Progenitor cell of endocrine pancreas (in vitro differentiated cells): ENCODE measurements at regions not wholly inside any gene's neighbourhood (a gene's known extent, or its start where the extent isn't known, plus 50 kb on each side); places are given as distances from the start of the nearest gene placed in this dataset.
A peak's percentile ranks its signal among the peaks of the same experiment; 100 is the strongest.

ENCODE experiments used
- DNase-seq: peaks from one replicate; pipeline ENCODE4 v3.0.0; 2021; ENCODE audit warnings: low spot score; ENCODE audit not compliant: unreplicated experiment
- H3K27ac Mint-ChIP-seq: 2 replicates; pipeline ENCODE4 v1.8.0; 2021; ENCODE audit warnings: mild to moderate bottlenecking, moderate library complexity, mixed read lengths
- H3K27me3 Mint-ChIP-seq: 2 replicates; pipeline ENCODE4 v1.8.0; 2021; ENCODE audit warnings: mixed read lengths
- H3K36me3 Mint-ChIP-seq: 2 replicates; pipeline ENCODE4 v1.8.0; 2022; ENCODE audit warnings: mixed read lengths; ENCODE audit not compliant: insufficient read depth
- H3K4me1 Mint-ChIP-seq: 2 replicates; pipeline ENCODE4 v1.8.0; 2021; ENCODE audit warnings: low read depth, mixed read lengths
- H3K4me3 Mint-ChIP-seq: 2 replicates; pipeline ENCODE4 v1.8.0; 2021; ENCODE audit warnings: low read depth, mild to moderate bottlenecking, moderate library complexity, mixed read lengths
- H3K9me3 Mint-ChIP-seq: 2 replicates; pipeline ENCODE4 v1.8.0; 2021; ENCODE audit warnings: low read depth, mixed read lengths
- CTCF ChIP-seq: fragments of 200-600 bp; sonication (generic); IDR thresholded peaks from one replicate; pipeline ENCODE4 v1.5.0; 2021; ENCODE audit warnings: antibody characterized with exemption, mild to moderate bottlenecking; ENCODE audit not compliant: unreplicated experiment

- no peaks in the 10 kb centered on the region for H3K9me3 Mint-ChIP-seq
- no peaks in the 10 kb centered on the region for H3K36me3 Mint-ChIP-seq
- no peaks in the 10 kb centered on the region for H3K27me3 Mint-ChIP-seq
- H3K27ac Mint-ChIP-seq: no peak overlapping the region
- peak; percentile 55 for DNase-seq
- no peak overlapping the region for H3K4me3 Mint-ChIP-seq
- TF ChIP-seq CTCF: peak; percentile 64
- peaks cover 7% of the 10 kb centered on the region for H3K4me1 Mint-ChIP-seq
Observed at GRCh38 chr2:6352906-6353515, 512.7 kb downstream of the CMPK2 start.

- Mint-ChIP-seq H3K4me3 (no peak overlapping the region), H3K36me3 (no peaks in the 10 kb centered on the region), H3K27ac (no peak overlapping the region), H3K27me3 (no peaks in the 10 kb centered on the region), H3K4me1 (peaks cover 7% of the 10 kb centered on the region), H3K9me3 (no peaks in the 10 kb centered on the region)
- no peak for TF ChIP-seq CTCF
- DNase-seq: no peak
Observed at GRCh38 chr2:6353669-6354068, 512.0 kb downstream of the CMPK2 start.

- Mint-ChIP-seq H3K27ac (no peak overlapping the region), H3K9me3 (no peaks in the 10 kb centered on the region), H3K36me3 (no peaks in the 10 kb centered on the region), H3K4me3 (no peak overlapping the region), H3K27me3 (no peaks in the 10 kb centered on the region), H3K4me1 (peaks cover 7% of the 10 kb centered on the region)
- no peak for TF ChIP-seq CTCF
- DNase-seq: no peak
Observed at GRCh38 chr2:6354546-6354945, 511.2 kb downstream of the CMPK2 start.

GRCh38 chr2:6355886-6356761, 509.6 kb downstream of the CMPK2 start:
- no peak overlapping the region for H3K4me3 Mint-ChIP-seq
- no peaks in the 10 kb centered on the region for H3K36me3 Mint-ChIP-seq
- no peak for TF ChIP-seq CTCF
- no peak overlapping the region for H3K27ac Mint-ChIP-seq
- DNase-seq: no peak
- H3K4me1 Mint-ChIP-seq: peaks cover 6% of the 10 kb centered on the region
- H3K9me3 Mint-ChIP-seq: no peaks in the 10 kb centered on the region
- H3K27me3 Mint-ChIP-seq: no peaks in the 10 kb centered on the region

GRCh38 chr2:6358546-6358945, 507.2 kb downstream of the CMPK2 start:
- H3K27me3 Mint-ChIP-seq: no peaks in the 10 kb centered on the region
- no peak for DNase-seq
- no peaks in the 10 kb centered on the region for H3K36me3 Mint-ChIP-seq
- no peak overlapping the region for H3K27ac Mint-ChIP-seq
- H3K4me3 Mint-ChIP-seq: no peak overlapping the region
- TF ChIP-seq CTCF: no peak
- H3K9me3 Mint-ChIP-seq: no peaks in the 10 kb centered on the region
- peaks cover 3% of the 10 kb centered on the region for H3K4me1 Mint-ChIP-seq
